Upper lobe of left lung (tissue), 4 donors: ENCODE measurements at regions not wholly inside any gene's neighbourhood (a gene's known extent, or its start where the extent isn't known, plus 50 kb on each side); places are given as distances from the start of the nearest gene placed in this dataset.

ENCODE experiments used
- POLR2AphosphoS5 ChIP-seq, 2 donors: sonication (generic); formaldehyde crosslinking; IDR thresholded peaks; one replicate each; pipeline ENCODE4 v1.5.1; 2017; ENCODE audit warnings: antibody characterized with exemption in 2 of 2
- TF ChIP-seq, protein P1 (sequence below), 6 experiments: fragments of 450-650 bp in 4 of 6; fragments of 200-600 bp in 2 of 6; sonication (generic) in 2 of 6; IDR thresholded peaks; one replicate each; pipeline ENCODE4 v1.5.1; 2016 to 2019; ENCODE audit warnings: antibody characterized with exemption in 6 of 6

DNA sequence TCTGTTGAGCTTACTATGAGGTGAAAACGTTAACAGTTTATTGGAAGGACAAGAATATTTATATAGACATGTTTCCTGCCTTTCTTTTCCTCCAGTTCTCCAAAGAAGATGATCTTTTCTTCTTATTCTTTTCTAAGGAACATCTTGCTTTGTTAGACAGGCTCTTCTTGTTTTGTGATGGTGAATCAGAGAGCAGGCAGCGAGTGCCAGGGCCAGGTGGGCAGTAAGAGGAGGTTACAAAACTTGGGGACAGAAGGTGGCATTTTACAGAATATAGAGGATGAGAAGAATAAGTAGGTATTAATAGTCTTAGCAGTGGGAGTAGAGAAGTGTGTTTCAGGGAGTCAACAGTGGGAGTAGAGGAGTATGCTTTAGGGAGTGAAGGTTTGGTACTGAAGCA is 223.6 kb downstream of the ARL4A start:
- no peak for TF ChIP-seq POLR2AphosphoS5 (IDR thresholded peaks at IDR 0.05)
- TF ChIP-seq, protein P1, sequence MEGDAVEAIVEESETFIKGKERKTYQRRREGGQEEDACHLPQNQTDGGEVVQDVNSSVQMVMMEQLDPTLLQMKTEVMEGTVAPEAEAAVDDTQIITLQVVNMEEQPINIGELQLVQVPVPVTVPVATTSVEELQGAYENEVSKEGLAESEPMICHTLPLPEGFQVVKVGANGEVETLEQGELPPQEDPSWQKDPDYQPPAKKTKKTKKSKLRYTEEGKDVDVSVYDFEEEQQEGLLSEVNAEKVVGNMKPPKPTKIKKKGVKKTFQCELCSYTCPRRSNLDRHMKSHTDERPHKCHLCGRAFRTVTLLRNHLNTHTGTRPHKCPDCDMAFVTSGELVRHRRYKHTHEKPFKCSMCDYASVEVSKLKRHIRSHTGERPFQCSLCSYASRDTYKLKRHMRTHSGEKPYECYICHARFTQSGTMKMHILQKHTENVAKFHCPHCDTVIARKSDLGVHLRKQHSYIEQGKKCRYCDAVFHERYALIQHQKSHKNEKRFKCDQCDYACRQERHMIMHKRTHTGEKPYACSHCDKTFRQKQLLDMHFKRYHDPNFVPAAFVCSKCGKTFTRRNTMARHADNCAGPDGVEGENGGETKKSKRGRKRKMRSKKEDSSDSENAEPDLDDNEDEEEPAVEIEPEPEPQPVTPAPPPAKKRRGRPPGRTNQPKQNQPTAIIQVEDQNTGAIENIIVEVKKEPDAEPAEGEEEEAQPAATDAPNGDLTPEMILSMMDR (IDR thresholded peaks at IDR 0.05): no peak
